Activated CD8-positive, alpha-beta memory T cell treated with anti-CD3 and anti-CD28 coated beads for 1 hour (primary cell): ENCODE measurements at regions not wholly inside any gene's neighbourhood (a gene's known extent, or its start where the extent isn't known, plus 50 kb on each side); places are given as distances from the start of the nearest gene placed in this dataset.
"Not testable (repeated sequence)": the region's sequence is repeated elsewhere in the genome, so short reads cannot be mapped to it uniquely, and the experiment has no call there.

Experiments
- DNase-seq, 2 donors: peaks; one replicate each; pipeline ENCODE4 v3.0.0-alpha.2; 2020; ENCODE audit warnings: low read depth in 1 of 2; ENCODE audit errors: extremely low read depth in 1 of 2

GRCh38 chr3:153437666-153438065, 275.6 kb downstream of the RAP2B start:
- no peak for DNase-seq

GRCh38 chr3:153438271-153438670, 276.2 kb downstream of the RAP2B start:
- DNase-seq, result no peak

- no peak for DNase-seq
Measured at GRCh38 chr3:153439780-153440179, 277.8 kb downstream of the RAP2B start.

- no peak for DNase-seq
Measured at GRCh38 chr3:153440311-153440710, 278.3 kb downstream of the RAP2B start.

- no peak for DNase-seq
Measured at GRCh38 chr3:153442386-153442785, 280.4 kb downstream of the RAP2B start.

- no peak for DNase-seq
Measured at GRCh38 chr3:153442799-153443487, 280.9 kb downstream of the RAP2B start.

GRCh38 chr3:153443961-153444360, 281.9 kb downstream of the RAP2B start:
- DNase-seq, result no peak

- no peak for DNase-seq
Measured at GRCh38 chr3:153445817-153446216, 283.8 kb downstream of the RAP2B start.

GRCh38 chr3:153448151-153448829, 286.3 kb downstream of the RAP2B start:
- no peak for DNase-seq

GRCh38 chr3:153456833-153457545, 295.0 kb downstream of the RAP2B start:
- no peak for DNase-seq

GRCh38 chr3:153458881-153459280, 296.9 kb downstream of the RAP2B start:
- DNase-seq, result no peak

- no peak for DNase-seq
Measured at GRCh38 chr3:153462545-153462944, 300.5 kb downstream of the RAP2B start.

GRCh38 chr3:153463895-153464294, 301.9 kb downstream of the RAP2B start:
- DNase-seq, result no peak

GRCh38 chr3:153469162-153469561, 307.1 kb downstream of the RAP2B start:
- no peak for DNase-seq

- no peak for DNase-seq
Measured at GRCh38 chr3:153484842-153485241, 322.8 kb downstream of the RAP2B start.

- no peak for DNase-seq
Measured at GRCh38 chr3:153495422-153495821, 333.4 kb downstream of the RAP2B start.

GRCh38 chr3:153502682-153503081, 340.7 kb downstream of the RAP2B start:
- DNase-seq, result no peak

- DNase-seq, result no peak
Measured at GRCh38 chr3:153503873-153504272, 341.8 kb downstream of the RAP2B start.

- DNase-seq, result not testable (repeated sequence)
Measured at GRCh38 chr3:153506205-153506604, 344.2 kb downstream of the RAP2B start.

GRCh38 chr3:153506686-153507085, 344.7 kb downstream of the RAP2B start:
- not testable (repeated sequence) for DNase-seq

- no peak for DNase-seq
Measured at GRCh38 chr3:153513236-153513635, 351.2 kb downstream of the RAP2B start.

- DNase-seq, result no peak
Measured at GRCh38 chr3:153528473-153528872, 366.4 kb downstream of the RAP2B start.
